GM12891 (cell line): ENCODE measurements at regions not wholly inside any gene's neighbourhood (a gene's known extent, or its start where the extent isn't known, plus 50 kb on each side); places are given as distances from the start of the nearest gene placed in this dataset.

ENCODE experiments used
- PAX5 ChIP-seq: IDR thresholded peaks from 2 replicates; pipeline ENCODE4 v1.6.1; 2011; ENCODE audit warnings: low read length, moderate library complexity, mild to moderate bottlenecking; ENCODE audit not compliant: insufficient read depth, severe bottlenecking
- POLR2A ChIP-seq: IDR thresholded peaks from 2 replicates; pipeline ENCODE4 v1.6.1; 2011; ENCODE audit warnings: low read depth, low read length, control low read depth
- POLR2AphosphoS5 ChIP-seq: IDR thresholded peaks from 2 replicates; pipeline ENCODE4 v1.6.1; 2011; ENCODE audit warnings: low read depth, low read length, control low read depth
- POU2F2 ChIP-seq: IDR thresholded peaks from 2 replicates; pipeline ENCODE4 v1.6.1; 2011; ENCODE audit warnings: low read depth, mild to moderate bottlenecking, control low read depth, low read length, moderate library complexity
- SPI1 ChIP-seq: IDR thresholded peaks from 2 replicates; pipeline ENCODE4 v1.6.1; 2011; ENCODE audit warnings: low read depth, low read length, control low read depth
- TAF1 ChIP-seq: IDR thresholded peaks from 2 replicates; pipeline ENCODE4 v1.6.1; 2011; ENCODE audit warnings: low read depth, low read length, control low read depth

DNA sequence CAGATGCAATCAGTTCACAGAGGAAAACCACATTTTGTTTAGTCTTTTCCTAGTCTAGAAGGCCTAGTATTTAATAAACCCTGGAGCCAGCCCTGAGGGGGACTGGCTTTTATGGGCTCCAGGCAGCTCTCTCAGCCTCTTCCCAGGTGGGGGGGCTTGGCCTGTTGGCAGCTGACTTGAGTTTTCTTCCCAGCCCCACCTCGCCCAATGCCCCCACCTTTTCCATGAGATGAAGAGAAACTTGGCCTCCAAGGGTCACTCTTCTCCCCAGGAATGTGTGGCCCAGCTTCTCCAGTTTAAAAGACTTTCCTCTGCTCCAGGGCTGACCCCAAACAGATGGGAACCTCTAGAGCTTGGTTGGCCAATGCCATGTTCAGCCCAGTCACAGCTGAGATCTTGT, 196.1 kb downstream of the BMP7 start:
- TF ChIP-seq POLR2AphosphoS5 (no peak), POLR2A (no peak), TAF1 (no peak), SPI1 (no peak), PAX5 (no peak), POU2F2 (no peak)
